ENCODE measurements at regions not wholly inside any gene's neighbourhood (a gene's known extent, or its start where the extent isn't known, plus 50 kb on each side); places are given as distances from the start of the nearest gene placed in this dataset.
A peak's percentile ranks its signal among the peaks of the same experiment; 100 is the strongest.

DNA sequence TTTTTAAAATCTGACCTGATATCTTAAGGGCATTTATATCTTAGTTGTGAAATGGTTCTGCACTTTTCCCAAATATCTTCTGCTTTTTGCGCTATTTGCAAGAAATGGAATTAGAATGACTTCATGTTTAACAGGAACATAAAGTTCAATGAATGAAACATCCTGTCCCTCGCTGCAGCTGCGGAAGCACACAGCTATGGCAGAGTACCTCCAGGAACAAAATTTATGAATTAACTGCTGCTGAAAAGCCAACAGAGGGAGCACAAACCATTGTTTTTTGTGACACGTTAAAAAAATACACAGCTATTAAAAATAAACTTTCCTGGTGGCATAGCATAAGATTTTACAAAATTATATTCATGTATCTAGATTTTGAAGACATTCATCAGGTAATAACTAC, 404.4 kb upstream of the MDFIC2 start:
- Histone ChIP-seq H4K20me1 (ENCODE audit: insufficient read depth) (no peaks in the 10 kb centered on the region), H3K9me3 (ENCODE audit: control insufficient read depth in 1 of 2, insufficient read depth in 1 of 2, low read depth in 1 of 2, low read length in 2 of 2) (peaks cover 0 to 11% of the 10 kb centered on the region in 2 experiments; a peak in 1 of 4 replicates), H3K9me2 (ENCODE audit: insufficient read depth) (no peaks in the 10 kb centered on the region), H3K4me2 (ENCODE audit: low read length) (no peak overlapping the region), H3K79me2 (ENCODE audit: insufficient read depth, low read length) (no peaks in the 10 kb centered on the region), H3K27me3 (ENCODE audit: insufficient read depth, low read length) (no peaks in the 10 kb centered on the region), H3K9ac (ENCODE audit: low read length) (no peak overlapping the region), H3K27ac (ENCODE audit: low read depth, low read length) (no peak overlapping the region), H3K4me3 (replicated peaks in 1 of 2; ENCODE audit: low read depth in 1 of 2, low read length in 2 of 2) (no peak overlapping the region), H3K4me1 (ENCODE audit: control insufficient read depth in 1 of 2, insufficient read depth in 2 of 2, low read length in 2 of 2) (no peaks in the 10 kb centered on the region), H3K36me3 (ENCODE audit: control insufficient read depth in 1 of 2, insufficient read depth in 2 of 2, low read length in 2 of 2) (no peaks in the 10 kb centered on the region), H2AFZ (ENCODE audit: low read depth, low read length, poor library complexity, severe bottlenecking) (no peak overlapping the region)
- BruUV-seq (replicated peaks), result no TSS peak
- POLR2A ChIA-PET, result no interaction called here
- TF ChIP-seq RAD21 (IDR thresholded peaks at IDR 0.05; ENCODE audit: low read depth) (0 out of 2 replicates have a peak, but pooled peaks have one; percentile 19), ZFX (IDR thresholded peaks at IDR 0.05) (no peak)
- CTCF ChIA-PET, result interaction anchor here (1.0 to 1.1 kb wide), 3 partner anchors 306 to 936 kb away, joined by 3 to 5 read pairs (median 3); no protein-coding TSS in a partner anchor
- RAD21 ChIA-PET (ENCODE audit: low non-redundant PET in 1 of 2, low total read pairs in 2 of 2, uncharacterized antibody in 2 of 2, unreplicated experiment in 2 of 2), result no interaction called here
- intact Hi-C loops (cut with micrococcal nuclease), result no loop called here
- ATAC-seq (no peak), DNase-seq (ENCODE audit: low read depth, low spot score) (no peak)

DNA sequence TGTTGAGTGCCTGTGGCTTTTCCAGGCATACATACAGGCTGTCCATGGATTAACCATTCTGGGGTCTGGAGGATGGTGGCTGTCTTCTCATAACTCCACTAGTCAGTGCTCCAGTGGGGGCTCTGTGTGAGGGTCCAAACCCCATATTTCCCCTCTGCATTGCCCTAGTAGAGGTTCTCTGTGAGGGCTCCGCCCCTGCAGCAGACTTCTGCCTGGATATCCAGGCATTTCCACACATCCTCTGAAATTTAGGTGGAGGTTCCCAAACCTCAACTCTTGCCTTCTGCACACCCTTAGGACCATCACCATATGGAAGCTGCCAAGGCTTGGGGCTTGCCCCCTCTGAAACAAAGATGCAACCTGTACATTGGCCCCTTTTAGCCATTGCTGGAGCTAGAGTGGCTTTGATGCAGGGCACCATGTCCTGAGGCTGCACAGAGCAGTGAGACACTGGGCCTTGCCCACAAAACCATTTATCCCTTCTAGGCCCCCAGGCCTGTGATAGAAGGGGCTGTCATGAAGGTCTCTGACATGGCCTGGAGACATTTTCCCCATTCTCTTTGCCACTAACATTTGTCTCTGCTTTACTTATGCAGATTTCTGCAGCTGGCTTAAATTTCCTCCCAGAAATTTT, 400.1 kb upstream of the MDFIC2 start:
- CTCF ChIA-PET, result no interaction called here

More for the DNA sequence above, 400.1 kb upstream of the MDFIC2 start:
- ChIA-PET POLR2A (no interaction called here), RAD21 (ENCODE audit: low non-redundant PET in 1 of 2, low total read pairs in 2 of 2, uncharacterized antibody in 2 of 2, unreplicated experiment in 2 of 2) (no interaction called here)
- Histone ChIP-seq H3K4me2 (ENCODE audit: low read length) (no peak overlapping the region), H3K9me3 (ENCODE audit: control insufficient read depth in 1 of 2, insufficient read depth in 1 of 2, low read depth in 1 of 2, low read length in 2 of 2) (peaks cover 0 to 11% of the 10 kb centered on the region in 2 experiments; a peak in 1 of 4 replicates), H3K36me3 (ENCODE audit: control insufficient read depth in 1 of 2, insufficient read depth in 2 of 2, low read length in 2 of 2) (no peaks in the 10 kb centered on the region), H3K9ac (ENCODE audit: low read length) (no peak overlapping the region), H2AFZ (ENCODE audit: low read depth, low read length, poor library complexity, severe bottlenecking) (no peak overlapping the region), H3K9me2 (ENCODE audit: insufficient read depth) (no peaks in the 10 kb centered on the region), H3K4me3 (replicated peaks in 1 of 2; ENCODE audit: low read depth in 1 of 2, low read length in 2 of 2) (no peak overlapping the region), H3K27ac (ENCODE audit: low read depth, low read length) (no peak overlapping the region), H3K27me3 (ENCODE audit: insufficient read depth, low read length) (no peaks in the 10 kb centered on the region), H3K79me2 (ENCODE audit: insufficient read depth, low read length) (no peaks in the 10 kb centered on the region), H3K4me1 (ENCODE audit: control insufficient read depth in 1 of 2, insufficient read depth in 2 of 2, low read length in 2 of 2) (no peaks in the 10 kb centered on the region), H4K20me1 (ENCODE audit: insufficient read depth) (no peaks in the 10 kb centered on the region)
- DNase-seq (ENCODE audit: low read depth, low spot score), result no peak
- BruUV-seq (replicated peaks), result no TSS peak
- TF ChIP-seq, protein P1, sequence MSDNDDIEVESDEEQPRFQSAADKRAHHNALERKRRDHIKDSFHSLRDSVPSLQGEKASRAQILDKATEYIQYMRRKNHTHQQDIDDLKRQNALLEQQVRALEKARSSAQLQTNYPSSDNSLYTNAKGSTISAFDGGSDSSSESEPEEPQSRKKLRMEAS (IDR thresholded peaks at IDR 0.05), result no peak
- TF ChIP-seq ELF1 (IDR thresholded peaks at IDR 0.05; ENCODE audit: borderline replicate concordance, low read depth) (no peak), ZNF274 (IDR thresholded peaks at IDR 0.05; ENCODE audit: low read depth, low read length) (no peak), POLR2A (IDR thresholded peaks at IDR 0.05; ENCODE audit: borderline replicate concordance, extremely low read depth, insufficient read depth, insufficient read length) (no peak), CBX3 (IDR thresholded peaks at IDR 0.05; ENCODE audit: low read depth) (no peak), JUND (IDR thresholded peaks at IDR 0.05) (no peak), SRF (IDR thresholded peaks at IDR 0.05; ENCODE audit: low read depth) (no peak)
- TF ChIP-seq, protein P2, sequence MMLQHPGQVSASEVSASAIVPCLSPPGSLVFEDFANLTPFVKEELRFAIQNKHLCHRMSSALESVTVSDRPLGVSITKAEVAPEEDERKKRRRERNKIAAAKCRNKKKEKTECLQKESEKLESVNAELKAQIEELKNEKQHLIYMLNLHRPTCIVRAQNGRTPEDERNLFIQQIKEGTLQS (IDR thresholded peaks at IDR 0.05), result no peak
- intact Hi-C loops (cut with micrococcal nuclease), result no loop called here
- ATAC-seq, result no peak
